ENCODE measurements at regions not wholly inside any gene's neighbourhood (a gene's known extent, or its start where the extent isn't known, plus 50 kb on each side); places are given as distances from the start of the nearest gene placed in this dataset.

DNA sequence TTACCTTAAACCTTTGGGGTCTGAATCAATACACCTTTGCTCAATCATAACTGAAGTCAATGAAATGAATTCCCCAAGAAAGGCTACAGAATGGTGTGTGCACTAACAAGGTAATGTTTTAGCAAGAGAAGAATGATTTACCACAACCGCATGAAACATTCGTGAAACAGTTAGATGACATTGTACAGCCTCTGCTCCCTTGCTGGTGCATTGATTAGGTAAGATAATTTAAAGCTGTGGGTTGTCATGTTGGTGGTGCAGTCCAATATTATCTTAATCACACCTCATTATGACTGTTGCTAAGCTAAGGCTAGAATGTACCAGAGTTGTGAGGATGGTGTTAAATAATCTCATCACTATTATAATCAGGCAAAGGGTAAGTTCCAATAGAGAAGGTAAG is 1673.2 kb upstream of the PRR20A start:
- Mint-ChIP-seq H3K4me3 (no peak overlapping the region), H3K27ac (ENCODE audit: low read depth) (no peak overlapping the region), H3K4me1 (no peaks in the 10 kb centered on the region), H3K9me3 (peaks cover 22% of the 10 kb centered on the region), H3K27me3 (no peaks in the 10 kb centered on the region), H3K36me3 (ENCODE audit: insufficient read depth) (no peaks in the 10 kb centered on the region)
- ATAC-seq (replicated peaks; ENCODE audit: extremely low read depth, poor library complexity, severe bottlenecking) (no peak), DNase-seq (ENCODE audit: low spot score in 2 of 2) (no peak)

DNA sequence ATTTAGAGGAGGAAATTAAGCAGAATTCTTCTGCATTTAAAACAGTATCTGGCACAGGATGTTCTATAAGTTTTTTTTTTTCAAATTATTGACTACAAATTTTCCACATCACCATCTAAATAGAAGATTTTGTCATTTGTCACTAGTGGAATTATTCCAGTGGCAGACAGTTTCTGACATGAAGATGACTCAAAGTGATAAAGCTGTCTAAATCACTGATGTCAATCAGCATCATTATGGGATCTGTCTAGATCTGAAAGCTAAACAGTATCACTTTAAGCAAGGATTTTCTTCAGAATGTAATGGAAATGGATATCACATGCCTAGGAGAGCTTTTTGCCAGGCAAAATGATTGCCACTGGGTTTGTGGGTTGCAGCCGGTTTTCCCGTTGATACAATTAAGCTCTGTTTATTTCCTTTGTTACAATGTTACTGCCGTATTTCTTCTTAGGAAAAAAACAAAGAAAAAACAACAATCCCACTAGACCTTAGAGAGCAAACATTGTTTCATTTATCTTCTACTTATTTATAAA is 1657.0 kb upstream of the PRR20A start:
- Mint-ChIP-seq H3K27ac (ENCODE audit: low read depth) (no peak overlapping the region), H3K27me3 (no peaks in the 10 kb centered on the region), H3K4me3 (no peak overlapping the region), H3K4me1 (no peaks in the 10 kb centered on the region), H3K9me3 (peaks cover 1% of the 10 kb centered on the region), H3K36me3 (ENCODE audit: insufficient read depth) (no peaks in the 10 kb centered on the region)
- DNase-seq (ENCODE audit: low spot score in 2 of 2) = no peak
- no peak for ATAC-seq (replicated peaks; ENCODE audit: extremely low read depth, poor library complexity, severe bottlenecking)

DNA sequence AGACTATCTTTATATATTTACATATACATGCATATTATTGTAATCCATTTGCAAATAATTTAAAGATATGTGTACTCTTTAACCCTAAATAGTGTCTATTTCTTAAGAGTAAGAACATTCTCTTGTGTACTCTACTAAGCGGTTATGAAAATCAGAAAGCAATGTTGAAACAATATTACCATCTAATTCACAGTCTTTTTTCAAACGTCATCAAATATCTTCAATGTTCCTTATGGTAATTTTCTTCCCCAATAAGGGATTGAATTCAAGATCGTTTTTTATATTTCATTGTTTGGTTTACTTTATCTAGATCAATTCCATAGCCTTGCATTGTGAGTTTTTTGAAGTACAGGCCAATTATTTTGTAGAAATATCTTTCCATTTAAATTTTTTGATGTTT is 1647.4 kb upstream of the PRR20A start:
- DNase-seq (ENCODE audit: low spot score in 2 of 2) = no peak
- no peaks in the 10 kb centered on the region for H3K4me1 Mint-ChIP-seq
- no peak for ATAC-seq (replicated peaks; ENCODE audit: extremely low read depth, poor library complexity, severe bottlenecking)
- H3K27ac Mint-ChIP-seq (ENCODE audit: low read depth) = no peak overlapping the region
- H3K27me3 Mint-ChIP-seq = no peaks in the 10 kb centered on the region
- peaks cover 22% of the 10 kb centered on the region for H3K9me3 Mint-ChIP-seq
- H3K36me3 Mint-ChIP-seq (ENCODE audit: insufficient read depth) = no peaks in the 10 kb centered on the region
- H3K4me3 Mint-ChIP-seq = no peak overlapping the region

DNA sequence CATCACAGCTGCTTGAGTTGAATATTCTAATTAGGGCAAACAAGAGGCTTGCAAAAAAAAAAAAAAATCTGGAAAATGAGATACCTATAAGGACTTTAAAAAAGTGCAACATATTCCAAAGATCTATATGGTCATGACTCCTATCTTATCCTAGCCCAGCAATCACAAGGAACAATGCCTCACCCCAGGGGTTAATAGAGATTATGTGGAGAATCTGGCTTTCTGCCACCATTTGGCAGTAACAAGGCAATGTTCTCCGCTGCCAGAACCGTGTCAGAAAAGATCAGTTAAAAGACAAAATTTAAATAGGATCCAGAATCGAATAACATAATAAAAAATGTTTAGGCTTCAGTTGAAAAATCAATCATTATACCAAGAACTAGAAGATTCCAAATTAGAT is 1643.2 kb upstream of the PRR20A start:
- no peaks in the 10 kb centered on the region for H3K4me1 Mint-ChIP-seq
- peaks cover 24% of the 10 kb centered on the region for H3K9me3 Mint-ChIP-seq
- H3K4me3 Mint-ChIP-seq = no peak overlapping the region
- no peaks in the 10 kb centered on the region for H3K36me3 Mint-ChIP-seq (ENCODE audit: insufficient read depth)
- no peak for DNase-seq (ENCODE audit: low spot score in 2 of 2)
- ATAC-seq (replicated peaks; ENCODE audit: extremely low read depth, poor library complexity, severe bottlenecking) = no peak
- H3K27ac Mint-ChIP-seq (ENCODE audit: low read depth) = no peak overlapping the region
- H3K27me3 Mint-ChIP-seq = no peaks in the 10 kb centered on the region

DNA sequence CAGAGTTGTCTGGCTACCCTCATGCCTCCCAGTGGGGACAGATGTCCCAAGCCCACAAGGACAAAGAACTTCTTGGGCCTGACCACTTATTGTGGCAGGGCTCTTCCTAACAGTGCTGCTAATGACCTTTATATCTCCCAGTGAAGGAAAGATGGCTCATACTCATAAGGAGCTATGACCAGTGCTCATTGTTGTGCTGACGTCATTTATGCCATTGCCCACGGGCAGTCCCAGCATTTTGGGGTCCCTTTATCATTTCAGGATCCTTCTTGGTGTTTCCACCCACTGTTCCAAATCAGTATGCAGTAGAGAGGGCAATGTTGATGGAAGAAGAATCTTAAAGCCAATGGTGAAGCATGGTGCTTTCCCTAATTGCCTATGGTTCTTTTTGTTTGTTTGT is 1640.0 kb upstream of the PRR20A start:
- DNase-seq (ENCODE audit: low spot score in 2 of 2) (no peak), ATAC-seq (replicated peaks; ENCODE audit: extremely low read depth, poor library complexity, severe bottlenecking) (no peak)
- H3K4me3 Mint-ChIP-seq = no peak overlapping the region
- H3K36me3 Mint-ChIP-seq (ENCODE audit: insufficient read depth) = no peaks in the 10 kb centered on the region
- peaks cover 23% of the 10 kb centered on the region for H3K9me3 Mint-ChIP-seq
- no peaks in the 10 kb centered on the region for H3K27me3 Mint-ChIP-seq
- H3K4me1 Mint-ChIP-seq = no peaks in the 10 kb centered on the region
- H3K27ac Mint-ChIP-seq (ENCODE audit: low read depth) = no peak overlapping the region

DNA sequence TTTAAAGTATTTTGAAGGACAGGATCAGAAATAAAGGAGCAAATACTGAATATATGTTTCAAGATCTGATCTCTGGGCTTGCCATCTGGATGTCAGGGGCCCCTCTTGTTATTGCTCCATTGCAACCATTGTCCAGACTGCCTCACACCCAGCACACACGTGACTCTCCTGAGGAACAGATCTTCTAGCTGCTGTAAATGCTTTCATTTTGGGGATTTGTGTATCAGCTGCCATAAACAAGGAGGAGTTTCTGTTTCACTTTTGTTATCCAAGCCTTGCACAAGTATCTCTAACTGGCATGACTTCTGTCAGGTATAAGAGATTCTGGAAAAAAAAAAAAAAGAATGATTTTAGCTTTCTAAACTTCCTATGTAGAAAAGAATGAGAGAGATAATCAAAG is 1624.1 kb upstream of the PRR20A start:
- Mint-ChIP-seq H3K27me3 (no peaks in the 10 kb centered on the region), H3K4me1 (no peaks in the 10 kb centered on the region), H3K9me3 (peaks cover 6% of the 10 kb centered on the region), H3K36me3 (ENCODE audit: insufficient read depth) (no peaks in the 10 kb centered on the region), H3K4me3 (no peak overlapping the region), H3K27ac (ENCODE audit: low read depth) (no peak overlapping the region)
- no peak for DNase-seq (ENCODE audit: low spot score in 2 of 2)
- no peak for ATAC-seq (replicated peaks; ENCODE audit: extremely low read depth, poor library complexity, severe bottlenecking)

DNA sequence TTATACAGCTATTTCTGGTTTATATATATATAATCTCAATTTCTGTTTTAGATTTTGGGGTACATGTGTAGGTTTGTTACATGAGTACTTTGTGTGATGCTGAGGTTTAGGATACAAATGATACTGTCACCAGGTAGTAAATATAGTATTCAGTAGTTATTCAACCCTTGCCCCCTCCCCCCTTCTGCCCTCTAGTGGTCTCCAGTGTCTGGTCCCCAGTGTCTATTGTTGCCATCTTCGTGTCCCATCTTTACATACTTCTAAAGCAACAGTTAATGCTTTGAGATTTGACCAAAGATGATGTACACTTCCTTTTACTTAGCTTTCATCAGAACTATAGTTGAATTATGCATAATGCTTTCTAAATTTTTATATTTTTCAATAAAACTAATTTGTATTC is 1623.4 kb upstream of the PRR20A start:
- Mint-ChIP-seq H3K4me3 (no peak overlapping the region), H3K36me3 (ENCODE audit: insufficient read depth) (no peaks in the 10 kb centered on the region), H3K27ac (ENCODE audit: low read depth) (no peak overlapping the region), H3K4me1 (no peaks in the 10 kb centered on the region), H3K9me3 (peaks cover 6% of the 10 kb centered on the region), H3K27me3 (no peaks in the 10 kb centered on the region)
- no peak for ATAC-seq (replicated peaks; ENCODE audit: extremely low read depth, poor library complexity, severe bottlenecking)
- no peak for DNase-seq (ENCODE audit: low spot score in 2 of 2)

DNA sequence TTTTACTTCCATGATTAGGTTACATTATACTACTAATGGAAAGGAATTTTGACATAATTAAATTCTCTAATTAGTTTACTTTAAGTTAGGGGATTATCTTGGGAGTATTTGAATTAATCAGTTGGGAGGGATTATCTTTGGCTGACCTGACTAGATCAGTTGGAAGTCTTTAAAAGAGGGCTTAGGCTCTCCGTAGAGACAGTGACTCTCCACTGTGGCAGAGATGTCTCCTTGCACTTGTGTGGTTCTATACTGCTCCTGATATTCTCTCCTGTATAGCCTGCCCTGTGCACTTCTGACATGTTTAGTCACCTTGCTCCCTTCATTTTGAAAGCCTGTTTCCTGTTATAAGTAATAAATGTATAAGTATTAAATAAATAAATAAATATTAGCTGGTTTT is 1612.3 kb upstream of the PRR20A start:
- Mint-ChIP-seq H3K4me3 (no peak overlapping the region), H3K36me3 (ENCODE audit: insufficient read depth) (peaks cover 1% of the 10 kb centered on the region), H3K27me3 (no peaks in the 10 kb centered on the region), H3K27ac (ENCODE audit: low read depth) (no peak overlapping the region), H3K4me1 (no peaks in the 10 kb centered on the region), H3K9me3 (peaks cover 11% of the 10 kb centered on the region)
- ATAC-seq (replicated peaks; ENCODE audit: extremely low read depth, poor library complexity, severe bottlenecking) (no peak), DNase-seq (ENCODE audit: low spot score in 2 of 2) (no peak)

DNA sequence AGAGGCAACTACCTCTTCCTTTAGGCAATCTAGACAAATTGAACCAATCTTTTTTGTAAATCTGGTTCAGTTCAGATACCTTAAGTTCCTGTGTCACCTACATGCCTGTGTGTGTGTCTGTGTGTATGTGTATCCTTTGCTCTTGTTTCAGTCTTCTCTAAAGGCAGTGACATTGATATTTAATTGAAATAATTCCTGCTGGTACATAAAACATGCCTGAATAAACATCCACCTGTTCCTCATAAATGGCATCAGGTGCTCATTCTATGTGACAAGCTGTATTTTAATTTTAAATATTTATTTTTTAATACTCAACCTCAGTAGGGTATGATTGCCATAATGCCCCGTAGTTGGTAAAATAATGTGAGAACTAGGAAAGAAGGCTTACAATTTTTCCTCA is 1606.4 kb upstream of the PRR20A start:
- no peak overlapping the region for H3K27ac Mint-ChIP-seq (ENCODE audit: low read depth)
- peaks cover 11% of the 10 kb centered on the region for H3K9me3 Mint-ChIP-seq
- H3K27me3 Mint-ChIP-seq = no peaks in the 10 kb centered on the region
- no peaks in the 10 kb centered on the region for H3K36me3 Mint-ChIP-seq (ENCODE audit: insufficient read depth)
- H3K4me1 Mint-ChIP-seq = no peaks in the 10 kb centered on the region
- ATAC-seq (replicated peaks; ENCODE audit: extremely low read depth, poor library complexity, severe bottlenecking) (no peak), DNase-seq (ENCODE audit: low spot score in 2 of 2) (no peak)
- H3K4me3 Mint-ChIP-seq = no peak overlapping the region

DNA sequence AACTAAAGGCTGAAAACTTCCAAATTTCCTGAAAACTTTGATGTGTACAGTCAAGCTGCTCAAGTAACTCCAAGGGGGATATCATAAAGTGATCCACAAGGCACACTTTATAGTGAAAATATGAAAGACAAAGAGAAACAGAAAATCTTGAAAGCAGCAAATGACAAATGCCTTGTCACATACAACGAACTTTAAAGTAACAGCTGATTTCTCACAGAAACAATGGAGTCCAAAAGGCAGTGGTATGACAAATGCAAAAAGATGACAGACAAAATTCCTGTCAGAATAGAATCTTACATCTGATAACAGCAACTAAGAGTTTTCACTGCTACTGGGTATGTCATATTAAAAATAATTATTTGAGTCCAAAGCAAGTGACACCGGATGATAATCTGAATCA is 1602.3 kb upstream of the PRR20A start:
- no peak overlapping the region for H3K4me3 Mint-ChIP-seq
- no peak for ATAC-seq (replicated peaks; ENCODE audit: extremely low read depth, poor library complexity, severe bottlenecking)
- no peaks in the 10 kb centered on the region for H3K27me3 Mint-ChIP-seq
- no peak for DNase-seq (ENCODE audit: low spot score in 2 of 2)
- no peak overlapping the region for H3K27ac Mint-ChIP-seq (ENCODE audit: low read depth)
- H3K9me3 Mint-ChIP-seq = peaks cover 11% of the 10 kb centered on the region
- H3K4me1 Mint-ChIP-seq = no peaks in the 10 kb centered on the region
- H3K36me3 Mint-ChIP-seq (ENCODE audit: insufficient read depth) = no peaks in the 10 kb centered on the region

DNA sequence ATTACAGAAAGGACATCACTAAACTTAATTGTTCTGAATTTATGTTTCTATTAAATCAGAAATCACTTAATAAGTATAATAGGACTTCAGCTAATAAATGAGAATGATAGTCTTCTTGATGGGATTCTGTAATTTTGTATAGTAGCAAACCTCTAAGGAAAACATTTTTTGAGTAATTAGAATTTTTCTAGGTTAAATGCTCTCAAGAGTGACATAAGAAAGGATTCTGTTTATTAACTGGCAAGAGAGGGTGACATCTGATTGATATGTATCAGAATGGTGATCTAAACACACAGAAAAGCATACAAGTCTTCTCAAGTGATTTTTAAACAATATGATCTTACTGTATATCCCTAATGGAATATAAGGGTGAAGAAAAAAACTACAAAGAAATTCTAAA is 1597.7 kb upstream of the PRR20A start:
- Mint-ChIP-seq H3K36me3 (ENCODE audit: insufficient read depth) (no peaks in the 10 kb centered on the region), H3K27ac (ENCODE audit: low read depth) (no peak overlapping the region), H3K9me3 (peaks cover 5% of the 10 kb centered on the region), H3K4me1 (no peaks in the 10 kb centered on the region), H3K4me3 (no peak overlapping the region), H3K27me3 (no peaks in the 10 kb centered on the region)
- no peak for DNase-seq (ENCODE audit: low spot score in 2 of 2)
- no peak for ATAC-seq (replicated peaks; ENCODE audit: extremely low read depth, poor library complexity, severe bottlenecking)

DNA sequence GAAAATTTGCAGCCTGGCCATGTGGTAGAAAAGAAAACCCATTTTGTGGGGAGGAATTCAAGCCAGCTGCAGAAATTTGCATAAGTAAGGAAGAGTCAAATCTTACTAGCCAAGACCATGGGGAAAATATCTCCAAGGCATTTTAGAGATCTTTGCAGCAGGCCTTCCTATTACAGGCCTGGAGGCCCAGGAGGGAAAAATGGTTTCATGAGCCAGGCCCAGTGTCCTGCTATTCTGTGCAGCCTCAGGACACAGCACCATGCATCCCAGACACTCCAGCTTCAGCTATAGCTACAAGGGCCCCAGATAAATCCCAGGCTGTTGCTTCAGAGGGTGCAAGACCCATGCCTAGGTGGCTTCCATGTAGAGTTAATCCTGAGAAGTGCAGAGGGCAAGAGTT is 1590.1 kb upstream of the PRR20A start:
- Mint-ChIP-seq H3K4me3 (no peak overlapping the region), H3K9me3 (peaks cover 20% of the 10 kb centered on the region), H3K4me1 (no peaks in the 10 kb centered on the region), H3K27ac (ENCODE audit: low read depth) (no peak overlapping the region), H3K36me3 (ENCODE audit: insufficient read depth) (no peaks in the 10 kb centered on the region), H3K27me3 (no peaks in the 10 kb centered on the region)
- no peak for ATAC-seq (replicated peaks; ENCODE audit: extremely low read depth, poor library complexity, severe bottlenecking)
- DNase-seq (ENCODE audit: low spot score in 2 of 2) = no peak

DNA sequence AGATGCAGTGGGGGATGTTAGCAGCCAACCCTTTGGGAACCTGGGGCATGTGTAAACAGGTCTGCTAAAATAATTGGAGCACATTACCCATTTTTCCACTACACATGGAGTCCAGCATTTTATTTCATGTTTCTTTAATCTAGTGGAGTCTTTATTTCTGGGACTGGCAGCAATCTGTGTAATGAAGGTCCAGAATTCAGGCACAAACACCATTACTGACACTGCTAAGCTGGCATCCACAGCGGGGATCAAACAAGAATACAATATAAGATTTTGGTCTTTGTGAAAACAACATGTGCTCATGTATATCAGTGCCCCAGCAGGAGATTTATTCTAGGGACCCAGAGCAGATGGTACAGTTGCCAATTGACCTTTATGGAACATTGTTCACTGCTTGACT is 1587.0 kb upstream of the PRR20A start:
- peaks cover 28% of the 10 kb centered on the region for H3K9me3 Mint-ChIP-seq
- no peaks in the 10 kb centered on the region for H3K27me3 Mint-ChIP-seq
- no peak overlapping the region for H3K4me3 Mint-ChIP-seq
- H3K4me1 Mint-ChIP-seq = no peaks in the 10 kb centered on the region
- no peaks in the 10 kb centered on the region for H3K36me3 Mint-ChIP-seq (ENCODE audit: insufficient read depth)
- H3K27ac Mint-ChIP-seq (ENCODE audit: low read depth) = no peak overlapping the region
- no peak for ATAC-seq (replicated peaks; ENCODE audit: extremely low read depth, poor library complexity, severe bottlenecking)
- DNase-seq (ENCODE audit: low spot score in 2 of 2) = no peak

DNA sequence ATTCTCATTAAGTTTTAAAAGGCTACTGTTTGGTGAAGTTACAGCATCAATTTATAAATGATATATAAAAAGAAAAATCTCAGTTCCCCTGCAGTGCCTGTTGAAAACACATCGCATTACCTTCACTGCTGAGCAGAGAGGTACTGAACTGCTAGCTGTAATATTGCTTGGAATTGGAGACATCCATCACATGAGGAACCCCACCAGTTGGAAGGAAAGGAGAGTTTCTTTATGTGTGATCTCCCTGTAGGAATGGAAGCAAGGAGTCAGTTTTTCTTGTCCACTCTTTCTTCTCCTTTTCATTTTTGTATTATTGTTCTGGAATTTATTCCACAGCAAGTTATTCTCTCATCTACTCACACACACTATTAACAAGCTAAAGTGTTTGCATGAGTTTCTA is 1586.0 kb upstream of the PRR20A start:
- Mint-ChIP-seq H3K9me3 (peaks cover 27% of the 10 kb centered on the region), H3K27ac (ENCODE audit: low read depth) (no peak overlapping the region), H3K27me3 (no peaks in the 10 kb centered on the region), H3K4me1 (no peaks in the 10 kb centered on the region), H3K4me3 (no peak overlapping the region), H3K36me3 (ENCODE audit: insufficient read depth) (no peaks in the 10 kb centered on the region)
- DNase-seq (ENCODE audit: low spot score in 2 of 2) (no peak), ATAC-seq (replicated peaks; ENCODE audit: extremely low read depth, poor library complexity, severe bottlenecking) (no peak)

Measured in central memory CD8-positive, alpha-beta T cell (primary cell).